ENCODE measurements at regions not wholly inside any gene's neighbourhood (a gene's known extent, or its start where the extent isn't known, plus 50 kb on each side); places are given as distances from the start of the nearest gene placed in this dataset.

DNA sequence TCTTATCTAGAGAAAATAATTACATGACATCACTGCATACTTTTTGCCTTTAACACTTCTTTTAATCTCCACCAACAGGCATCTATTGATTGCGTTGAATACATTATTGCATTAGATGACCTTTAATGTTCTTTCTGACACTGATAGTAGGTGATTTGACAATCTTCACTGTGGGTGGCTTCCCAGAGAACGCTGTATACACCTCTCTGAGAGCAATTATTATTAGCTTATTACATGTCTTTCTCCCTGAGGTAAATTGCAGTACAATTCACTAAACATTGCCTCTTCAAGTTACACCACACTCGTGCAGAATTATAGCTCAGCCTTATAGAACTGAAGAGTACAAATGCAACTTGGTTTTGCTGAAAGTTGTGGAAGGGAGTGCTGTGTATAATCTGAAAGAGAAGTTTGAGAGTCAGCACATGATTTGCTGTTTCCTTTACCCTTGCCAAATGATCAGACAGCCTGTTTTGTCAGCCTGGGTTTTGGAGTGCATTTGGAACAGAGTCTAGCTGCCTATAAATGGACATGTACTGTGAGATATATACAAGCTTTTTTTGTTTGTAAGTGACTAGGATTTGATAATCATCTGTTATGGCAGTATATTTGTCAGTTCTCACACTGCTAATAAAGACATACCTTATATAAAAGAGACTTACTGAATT lies 369.2 kb downstream of the CCER1 start:
- TF ChIP-seq EZH2phosphoT487 (IDR thresholded peaks at IDR 0.05; ENCODE audit: borderline replicate concordance, low read length) = no peak
- TF ChIP-seq, protein P1, sequence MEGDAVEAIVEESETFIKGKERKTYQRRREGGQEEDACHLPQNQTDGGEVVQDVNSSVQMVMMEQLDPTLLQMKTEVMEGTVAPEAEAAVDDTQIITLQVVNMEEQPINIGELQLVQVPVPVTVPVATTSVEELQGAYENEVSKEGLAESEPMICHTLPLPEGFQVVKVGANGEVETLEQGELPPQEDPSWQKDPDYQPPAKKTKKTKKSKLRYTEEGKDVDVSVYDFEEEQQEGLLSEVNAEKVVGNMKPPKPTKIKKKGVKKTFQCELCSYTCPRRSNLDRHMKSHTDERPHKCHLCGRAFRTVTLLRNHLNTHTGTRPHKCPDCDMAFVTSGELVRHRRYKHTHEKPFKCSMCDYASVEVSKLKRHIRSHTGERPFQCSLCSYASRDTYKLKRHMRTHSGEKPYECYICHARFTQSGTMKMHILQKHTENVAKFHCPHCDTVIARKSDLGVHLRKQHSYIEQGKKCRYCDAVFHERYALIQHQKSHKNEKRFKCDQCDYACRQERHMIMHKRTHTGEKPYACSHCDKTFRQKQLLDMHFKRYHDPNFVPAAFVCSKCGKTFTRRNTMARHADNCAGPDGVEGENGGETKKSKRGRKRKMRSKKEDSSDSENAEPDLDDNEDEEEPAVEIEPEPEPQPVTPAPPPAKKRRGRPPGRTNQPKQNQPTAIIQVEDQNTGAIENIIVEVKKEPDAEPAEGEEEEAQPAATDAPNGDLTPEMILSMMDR (IDR thresholded peaks at IDR 0.05; ENCODE audit: low read depth, low read length, poor library complexity, severe bottlenecking) = no peak
- Histone ChIP-seq H3K4me3 (ENCODE audit: low read length) (no peak overlapping the region), H3K9me3 (ENCODE audit: control insufficient read depth, insufficient read depth, low read length) (no peaks in the 10 kb centered on the region), H3K27ac (ENCODE audit: low read depth, low read length) (no peak overlapping the region), H3K36me3 (ENCODE audit: control insufficient read depth, low read length) (no peaks in the 10 kb centered on the region), H3K27me3 (ENCODE audit: control insufficient read depth, low read length) (no peaks in the 10 kb centered on the region), H3K9me2 (replicated peaks; ENCODE audit: control insufficient read depth, low read length) (no peaks in the 10 kb centered on the region; the same call in 1 of the 2 replicates), H4K20me1 (ENCODE audit: control insufficient read depth, insufficient read depth, low read depth, low read length) (no peaks in the 10 kb centered on the region), H3K79me2 (ENCODE audit: control insufficient read depth, low read length) (no peaks in the 10 kb centered on the region), H3F3A (ENCODE audit: control insufficient read depth, insufficient read depth) (no peaks in the 10 kb centered on the region), H3K4me1 (ENCODE audit: control insufficient read depth, low read length) (no peaks in the 10 kb centered on the region), H3K4me2 (ENCODE audit: low read length) (no peak overlapping the region)

DNA sequence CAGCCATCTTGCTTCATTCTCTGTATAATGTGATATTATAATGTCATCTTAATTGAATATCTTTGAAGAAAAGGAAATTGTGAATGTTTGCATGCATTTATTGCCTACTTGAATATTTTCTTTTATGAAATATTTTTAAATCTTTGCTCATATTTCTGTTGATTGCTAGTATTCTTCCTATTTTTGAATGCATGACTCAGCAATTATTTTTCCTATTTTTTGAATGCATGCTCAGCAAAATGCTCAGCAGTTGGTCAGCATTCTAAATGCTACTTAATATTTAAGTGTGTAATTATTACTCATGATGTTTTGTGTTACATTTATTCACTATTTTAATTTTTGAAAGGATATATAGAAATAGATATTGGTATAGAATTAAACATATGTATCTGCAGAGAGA lies 378.3 kb downstream of the CCER1 start:
- Histone ChIP-seq H3K27ac (ENCODE audit: low read depth, low read length) (no peak overlapping the region), H3K9me2 (replicated peaks; ENCODE audit: control insufficient read depth, low read length) (no peaks in the 10 kb centered on the region), H3K4me1 (ENCODE audit: control insufficient read depth, low read length) (no peaks in the 10 kb centered on the region), H3K4me2 (ENCODE audit: low read length) (no peak overlapping the region), H3F3A (ENCODE audit: control insufficient read depth, insufficient read depth) (no peaks in the 10 kb centered on the region), H3K79me2 (ENCODE audit: control insufficient read depth, low read length) (no peaks in the 10 kb centered on the region), H3K27me3 (ENCODE audit: control insufficient read depth, low read length) (no peaks in the 10 kb centered on the region), H3K36me3 (ENCODE audit: control insufficient read depth, low read length) (no peaks in the 10 kb centered on the region), H3K4me3 (ENCODE audit: low read length) (no peak overlapping the region), H4K20me1 (ENCODE audit: control insufficient read depth, insufficient read depth, low read depth, low read length) (no peaks in the 10 kb centered on the region), H3K9me3 (ENCODE audit: control insufficient read depth, insufficient read depth, low read length) (no peaks in the 10 kb centered on the region)
- TF ChIP-seq, protein P1 (IDR thresholded peaks at IDR 0.05; ENCODE audit: low read depth, low read length, poor library complexity, severe bottlenecking) = no peak
- TF ChIP-seq EZH2phosphoT487 (IDR thresholded peaks at IDR 0.05; ENCODE audit: borderline replicate concordance, low read length) = no peak

DNA sequence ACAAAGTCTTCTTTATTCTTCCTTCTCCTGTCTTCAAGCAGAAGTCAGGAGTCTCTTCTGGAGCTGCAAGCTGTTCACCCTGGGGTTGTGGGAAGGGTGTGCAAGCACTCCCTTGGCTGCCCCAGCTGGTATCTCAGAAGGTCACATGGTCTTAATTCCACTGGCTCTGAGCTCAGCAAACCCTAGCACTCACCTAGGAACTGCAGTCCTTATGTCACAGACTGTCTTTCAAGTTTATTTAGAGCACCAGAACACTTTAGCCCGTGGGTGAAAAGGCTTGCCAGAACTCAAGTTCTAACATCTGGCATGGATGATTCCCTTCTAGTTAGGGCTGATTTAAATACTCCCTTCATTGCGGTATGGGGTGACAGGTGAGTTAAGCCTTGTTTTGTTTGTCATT lies 379.0 kb downstream of the CCER1 start:
- Histone ChIP-seq H3K9me2 (replicated peaks; ENCODE audit: control insufficient read depth, low read length) (no peaks in the 10 kb centered on the region), H3K9me3 (ENCODE audit: control insufficient read depth, insufficient read depth, low read length) (no peaks in the 10 kb centered on the region), H3K4me2 (ENCODE audit: low read length) (no peak overlapping the region), H3K4me3 (ENCODE audit: low read length) (no peak overlapping the region), H3K36me3 (ENCODE audit: control insufficient read depth, low read length) (no peaks in the 10 kb centered on the region), H4K20me1 (ENCODE audit: control insufficient read depth, insufficient read depth, low read depth, low read length) (no peaks in the 10 kb centered on the region), H3K79me2 (ENCODE audit: control insufficient read depth, low read length) (no peaks in the 10 kb centered on the region), H3F3A (ENCODE audit: control insufficient read depth, insufficient read depth) (no peaks in the 10 kb centered on the region), H3K27me3 (ENCODE audit: control insufficient read depth, low read length) (no peaks in the 10 kb centered on the region), H3K4me1 (ENCODE audit: control insufficient read depth, low read length) (no peaks in the 10 kb centered on the region), H3K27ac (ENCODE audit: low read depth, low read length) (no peak overlapping the region)
- TF ChIP-seq, protein P1 (IDR thresholded peaks at IDR 0.05; ENCODE audit: low read depth, low read length, poor library complexity, severe bottlenecking) = no peak
- no peak for TF ChIP-seq EZH2phosphoT487 (IDR thresholded peaks at IDR 0.05; ENCODE audit: borderline replicate concordance, low read length)
